Neural crest cell (in vitro differentiated cells): ENCODE measurements at regions not wholly inside any gene's neighbourhood (a gene's known extent, or its start where the extent isn't known, plus 50 kb on each side); places are given as distances from the start of the nearest gene placed in this dataset.

Experiments used
- DNase-seq: peaks from one replicate; pipeline ENCODE4 v3.0.0; 2021; ENCODE audit warnings: low read depth, mixed read lengths, low spot score
- H3K27ac Mint-ChIP-seq: one replicate; pipeline ENCODE4 v1.8.0; 2021; ENCODE audit warnings: mild to moderate bottlenecking, mixed read lengths; ENCODE audit not compliant: unreplicated experiment
- H3K27me3 Mint-ChIP-seq: 2 replicates; pipeline ENCODE4 v1.8.0; 2021; ENCODE audit warnings: low read depth, mild to moderate bottlenecking, mixed read lengths
- H3K36me3 Mint-ChIP-seq: 2 replicates; pipeline ENCODE4 v1.8.0; 2021; ENCODE audit warnings: low read depth, mild to moderate bottlenecking, mixed read lengths
- H3K4me1 Mint-ChIP-seq: 2 replicates; pipeline ENCODE4 v1.8.0; 2021; ENCODE audit warnings: mixed read lengths
- H3K4me3 Mint-ChIP-seq: one replicate; pipeline ENCODE4 v1.8.0; 2021; ENCODE audit warnings: mild to moderate bottlenecking, mixed read lengths
- H3K9me3 Mint-ChIP-seq: 2 replicates; pipeline ENCODE4 v1.8.0; 2021; ENCODE audit warnings: mixed read lengths
- TF ChIP-seq, protein P1 (sequence below): fragments of 200-600 bp; sonication (generic); conservative IDR thresholded peaks from 2 replicates; pipeline ENCODE4 v1.5.0; 2021; ENCODE audit warnings: antibody characterized with exemption, mild to moderate bottlenecking

DNA sequence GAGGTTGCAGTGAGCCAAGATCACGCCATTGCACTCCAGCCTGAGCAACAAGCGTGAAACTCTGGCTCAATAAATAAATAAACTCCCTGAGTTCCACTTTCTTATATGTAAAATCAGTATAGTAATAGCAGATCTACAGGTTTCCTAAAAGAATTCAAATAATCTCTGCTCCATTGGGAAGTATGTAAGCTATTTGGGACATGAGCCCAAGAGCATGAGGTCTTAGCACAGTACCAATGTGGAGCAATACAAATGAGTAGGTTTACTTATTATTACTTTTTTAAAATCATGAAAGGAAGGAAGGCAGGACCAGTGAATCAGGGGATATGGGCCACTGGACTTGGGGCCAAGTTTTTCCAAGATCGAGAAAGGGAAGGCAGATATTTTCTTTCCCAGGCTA is 216.9 kb upstream of the DIO2 start:
- Mint-ChIP-seq H3K27me3 (no peaks in the 10 kb centered on the region), H3K27ac (no peak overlapping the region), H3K36me3 (no peaks in the 10 kb centered on the region), H3K9me3 (no peaks in the 10 kb centered on the region), H3K4me1 (no peaks in the 10 kb centered on the region), H3K4me3 (no peak overlapping the region)
- TF ChIP-seq, protein P1, sequence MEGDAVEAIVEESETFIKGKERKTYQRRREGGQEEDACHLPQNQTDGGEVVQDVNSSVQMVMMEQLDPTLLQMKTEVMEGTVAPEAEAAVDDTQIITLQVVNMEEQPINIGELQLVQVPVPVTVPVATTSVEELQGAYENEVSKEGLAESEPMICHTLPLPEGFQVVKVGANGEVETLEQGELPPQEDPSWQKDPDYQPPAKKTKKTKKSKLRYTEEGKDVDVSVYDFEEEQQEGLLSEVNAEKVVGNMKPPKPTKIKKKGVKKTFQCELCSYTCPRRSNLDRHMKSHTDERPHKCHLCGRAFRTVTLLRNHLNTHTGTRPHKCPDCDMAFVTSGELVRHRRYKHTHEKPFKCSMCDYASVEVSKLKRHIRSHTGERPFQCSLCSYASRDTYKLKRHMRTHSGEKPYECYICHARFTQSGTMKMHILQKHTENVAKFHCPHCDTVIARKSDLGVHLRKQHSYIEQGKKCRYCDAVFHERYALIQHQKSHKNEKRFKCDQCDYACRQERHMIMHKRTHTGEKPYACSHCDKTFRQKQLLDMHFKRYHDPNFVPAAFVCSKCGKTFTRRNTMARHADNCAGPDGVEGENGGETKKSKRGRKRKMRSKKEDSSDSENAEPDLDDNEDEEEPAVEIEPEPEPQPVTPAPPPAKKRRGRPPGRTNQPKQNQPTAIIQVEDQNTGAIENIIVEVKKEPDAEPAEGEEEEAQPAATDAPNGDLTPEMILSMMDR = no peak
- no peak for DNase-seq

GRCh38 chr14:80427101-80427500 is 215.8 kb upstream of the DIO2 start:
- Mint-ChIP-seq H3K27ac (no peak overlapping the region), H3K36me3 (no peaks in the 10 kb centered on the region), H3K27me3 (no peaks in the 10 kb centered on the region), H3K4me1 (no peaks in the 10 kb centered on the region), H3K4me3 (no peak overlapping the region), H3K9me3 (no peaks in the 10 kb centered on the region)
- no peak for DNase-seq
- TF ChIP-seq, protein P1 = no peak

DNA sequence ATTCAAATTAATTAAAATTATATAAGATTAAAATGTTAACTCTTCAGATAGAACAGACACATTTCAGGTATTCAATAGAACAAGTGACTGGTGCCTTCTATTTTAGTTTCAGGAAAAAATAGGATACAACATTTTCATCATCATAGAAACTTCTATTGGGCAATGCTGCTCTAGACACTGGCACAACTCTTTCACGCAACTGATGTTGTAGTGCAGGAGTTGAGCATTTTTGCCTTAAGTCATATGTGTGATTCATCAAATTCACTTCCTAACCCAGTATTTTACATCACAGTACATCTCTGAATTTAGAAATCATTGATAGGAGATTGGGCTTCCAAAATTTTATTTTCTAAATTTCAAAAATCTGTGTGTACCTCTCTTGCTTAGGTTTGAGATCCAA is 215.4 kb upstream of the DIO2 start:
- TF ChIP-seq, protein P1 = no peak
- H3K9me3 Mint-ChIP-seq = no peaks in the 10 kb centered on the region
- no peak overlapping the region for H3K4me3 Mint-ChIP-seq

GRCh38 chr14:80425686-80426085 is 214.4 kb upstream of the DIO2 start:
- Mint-ChIP-seq H3K4me1 (no peaks in the 10 kb centered on the region), H3K9me3 (no peaks in the 10 kb centered on the region), H3K27me3 (no peaks in the 10 kb centered on the region), H3K36me3 (no peaks in the 10 kb centered on the region), H3K27ac (no peak overlapping the region), H3K4me3 (no peak overlapping the region)
- TF ChIP-seq, protein P1 = no peak
- no peak for DNase-seq

More for the DNA sequence above, 215.4 kb upstream of the DIO2 start:
- H3K4me1 Mint-ChIP-seq = no peaks in the 10 kb centered on the region
- no peak overlapping the region for H3K27ac Mint-ChIP-seq
- H3K36me3 Mint-ChIP-seq = no peaks in the 10 kb centered on the region
- no peaks in the 10 kb centered on the region for H3K27me3 Mint-ChIP-seq
- DNase-seq = no peak

DNA sequence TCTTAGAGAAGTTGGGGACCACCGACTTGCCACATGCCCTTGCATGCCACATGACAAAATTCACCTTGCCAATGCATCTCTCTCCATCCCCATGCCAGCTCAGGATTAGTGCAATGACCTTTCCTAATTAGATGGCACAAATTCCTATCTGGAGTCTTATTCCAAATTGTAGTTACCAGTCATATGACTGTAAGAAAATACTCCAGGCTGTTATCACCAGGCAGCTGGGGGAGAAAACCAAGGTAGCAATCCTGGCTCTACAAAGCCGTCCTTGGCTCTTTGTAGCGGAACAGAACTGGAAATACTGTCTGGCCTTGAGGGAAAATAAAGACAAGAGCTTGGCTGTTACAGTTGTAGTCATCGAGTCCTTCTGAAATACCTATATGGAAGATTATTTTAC is 208.5 kb upstream of the DIO2 start:
- no peaks in the 10 kb centered on the region for H3K36me3 Mint-ChIP-seq
- H3K9me3 Mint-ChIP-seq = no peaks in the 10 kb centered on the region
- TF ChIP-seq, protein P1 = no peak
- no peaks in the 10 kb centered on the region for H3K4me1 Mint-ChIP-seq
- no peak overlapping the region for H3K4me3 Mint-ChIP-seq
- no peak overlapping the region for H3K27ac Mint-ChIP-seq
- no peaks in the 10 kb centered on the region for H3K27me3 Mint-ChIP-seq
- DNase-seq = no peak

DNA sequence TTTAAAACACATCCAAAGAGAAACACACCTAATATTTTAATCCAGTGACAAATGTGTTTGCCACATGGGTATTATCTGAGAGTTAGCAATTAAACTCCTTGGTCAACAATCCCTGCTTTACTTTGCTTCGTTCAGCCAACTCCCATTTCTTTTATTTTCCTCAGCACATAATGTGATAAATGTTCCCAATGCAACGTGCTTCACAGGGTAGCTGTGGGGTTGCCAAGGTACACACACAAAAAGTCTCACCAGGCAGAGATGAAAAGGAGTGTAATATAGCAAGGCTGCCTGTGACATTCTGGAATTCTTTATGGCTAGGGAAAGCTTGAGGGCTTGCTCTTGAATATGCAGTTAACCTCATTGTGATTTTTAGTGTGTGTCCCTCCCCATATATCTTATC is 208.0 kb upstream of the DIO2 start:
- H3K4me3 Mint-ChIP-seq = no peak overlapping the region
- H3K27me3 Mint-ChIP-seq = no peaks in the 10 kb centered on the region
- no peaks in the 10 kb centered on the region for H3K36me3 Mint-ChIP-seq

More for the DNA sequence above, 208.0 kb upstream of the DIO2 start:
- TF ChIP-seq, protein P1 = no peak
- Mint-ChIP-seq H3K27ac (no peak overlapping the region), H3K4me1 (no peaks in the 10 kb centered on the region), H3K9me3 (no peaks in the 10 kb centered on the region)
- no peak for DNase-seq
